H9 (cell line): ENCODE measurements at regions not wholly inside any gene's neighbourhood (a gene's known extent, or its start where the extent isn't known, plus 50 kb on each side); places are given as distances from the start of the nearest gene placed in this dataset.

Experiments used
- DNase-seq: peaks from one replicate; pipeline ENCODE4 v3.0.0-alpha.2; 2017
- H2AFZ ChIP-seq: one replicate; pipeline ENCODE4 v1.6.1; 2013; ENCODE audit warnings: mild to moderate bottlenecking, low read length, control low read depth, moderate library complexity
- H2AK5ac ChIP-seq: 2 replicates; pipeline ENCODE4 v1.6.1; 2013; ENCODE audit warnings: low read length, control low read depth, mixed read lengths; ENCODE audit not compliant: insufficient read length
- H2BK120ac ChIP-seq: one replicate; pipeline ENCODE4 v1.6.1; 2013; ENCODE audit warnings: low read depth, mild to moderate bottlenecking, low read length, control low read depth, inconsistent platforms; ENCODE audit not compliant: poor library complexity, severe bottlenecking
- H2BK12ac ChIP-seq: 2 replicates; pipeline ENCODE4 v1.6.1; 2013; ENCODE audit warnings: low read length, control low read depth, mixed read lengths, low read depth; ENCODE audit not compliant: insufficient read length
- H2BK15ac ChIP-seq: 2 replicates; pipeline ENCODE4 v1.6.1; 2013; ENCODE audit warnings: low read depth, low read length, control low read depth
- H2BK20ac ChIP-seq: one replicate; pipeline ENCODE4 v1.6.1; 2013; ENCODE audit warnings: low read depth, mild to moderate bottlenecking, low read length, control low read depth, inconsistent platforms; ENCODE audit not compliant: poor library complexity, severe bottlenecking
- H2BK5ac ChIP-seq: 2 replicates; pipeline ENCODE4 v1.6.1; 2013; ENCODE audit warnings: low read length, control low read depth, mixed read lengths; ENCODE audit not compliant: insufficient read length
- H3K14ac ChIP-seq: 2 replicates; pipeline ENCODE4 v1.6.1; 2013; ENCODE audit warnings: low read length, control low read depth; ENCODE audit not compliant: insufficient read depth
- H3K18ac ChIP-seq: 2 replicates; pipeline ENCODE4 v1.6.1; 2013; ENCODE audit warnings: low read depth, mild to moderate bottlenecking, mixed read lengths, low read length, control low read depth; ENCODE audit not compliant: insufficient read length
- H3K23ac ChIP-seq: 2 replicates; pipeline ENCODE4 v1.6.1; 2013; ENCODE audit warnings: low read length, control low read depth, mixed read lengths, low read depth; ENCODE audit not compliant: insufficient read length
- H3K23me2 ChIP-seq: 2 replicates; pipeline ENCODE4 v1.6.1; 2013; ENCODE audit warnings: low read depth, mild to moderate bottlenecking, mixed read lengths, low read length, control low read depth; ENCODE audit not compliant: insufficient read length, poor library complexity, severe bottlenecking
- H3K27ac ChIP-seq: 2 replicates; pipeline ENCODE4 v1.5.1; 2013; ENCODE audit warnings: low read length, control low read depth, mixed read lengths, low read depth; ENCODE audit not compliant: insufficient read length
- H3K27me3 ChIP-seq: 2 replicates; pipeline ENCODE4 v1.6.1; 2013; ENCODE audit warnings: low read length, control low read depth, inconsistent platforms; ENCODE audit not compliant: insufficient read depth
- H3K4ac ChIP-seq: 2 replicates; pipeline ENCODE4 v1.6.1; 2013; ENCODE audit warnings: low read depth, mild to moderate bottlenecking, control low read depth, inconsistent platforms, low read length, moderate library complexity
- H3K4me1 ChIP-seq: 2 replicates; pipeline ENCODE4 v1.6.1; 2013; ENCODE audit warnings: low read length, control low read depth, inconsistent platforms; ENCODE audit not compliant: insufficient read depth
- H3K4me2 ChIP-seq: 2 replicates; pipeline ENCODE4 v1.6.1; 2013; ENCODE audit warnings: low read length, control low read depth, mixed read lengths; ENCODE audit not compliant: insufficient read length, insufficient read depth
- H3K56ac ChIP-seq: 2 replicates; pipeline ENCODE4 v1.6.1; 2013; ENCODE audit warnings: low read depth, mild to moderate bottlenecking, mixed read lengths, low read length, control low read depth; ENCODE audit not compliant: insufficient read length
- H3K79me1 ChIP-seq: 2 replicates; pipeline ENCODE4 v1.6.1; 2013; ENCODE audit warnings: low read depth, mild to moderate bottlenecking, moderate library complexity, low read length, control low read depth, inconsistent platforms; ENCODE audit not compliant: insufficient read depth, poor library complexity, severe bottlenecking
- H3K79me2 ChIP-seq: 2 replicates; pipeline ENCODE4 v1.6.1; 2013; ENCODE audit warnings: low read length, control low read depth, inconsistent platforms; ENCODE audit not compliant: insufficient read depth
- H3K9ac ChIP-seq: 2 replicates; pipeline ENCODE4 v1.6.1; 2013; ENCODE audit warnings: low read length, control low read depth, mixed read lengths; ENCODE audit not compliant: insufficient read length; ENCODE audit errors: extremely low read depth
- H3K9me3 ChIP-seq: one replicate; pipeline ENCODE4 v1.6.1; 2013; ENCODE audit warnings: low read depth, low read length, inconsistent platforms; ENCODE audit not compliant: control insufficient read depth
- H3T11ph ChIP-seq: one replicate; pipeline ENCODE4 v1.6.1; 2013; ENCODE audit warnings: mild to moderate bottlenecking, low read length, control low read depth, inconsistent platforms
- H4K20me1 ChIP-seq: one replicate; pipeline ENCODE4 v1.6.1; 2013; ENCODE audit not compliant: control insufficient read depth, insufficient read length, insufficient read depth
- H4K5ac ChIP-seq: 2 replicates; pipeline ENCODE4 v1.6.1; 2013; ENCODE audit warnings: low read depth, mild to moderate bottlenecking, mixed read lengths, low read length, control low read depth; ENCODE audit not compliant: insufficient read length
- H4K8ac ChIP-seq: replicated peaks from 2 replicates; pipeline ENCODE4 v1.6.1; 2013; ENCODE audit warnings: low read length, control low read depth, mixed read lengths, low read depth; ENCODE audit not compliant: insufficient read length
- H4K91ac ChIP-seq: 2 replicates; pipeline ENCODE4 v1.6.1; 2013; ENCODE audit warnings: low read depth, mild to moderate bottlenecking, moderate library complexity, mixed read lengths, low read length, control low read depth; ENCODE audit not compliant: insufficient read length
- H3K27ac Mint-ChIP-seq, 3 experiments: 2 replicates in 2 of 3; 3 replicates in 1 of 3; pipeline ENCODE4 v1.8.0; 2020 to 2021; ENCODE audit warnings: mixed read lengths in 3 of 3, mild to moderate bottlenecking in 1 of 3, moderate library complexity in 1 of 3
- H3K27me3 Mint-ChIP-seq: 2 replicates; pipeline ENCODE4 v1.8.0; 2021; ENCODE audit warnings: low read depth, mild to moderate bottlenecking, moderate library complexity, mixed read lengths
- H3K36me3 Mint-ChIP-seq, 3 experiments: 2 replicates in 2 of 3; 3 replicates in 1 of 3; pipeline ENCODE4 v1.8.0; 2020 to 2021; ENCODE audit warnings: low read depth in 3 of 3, mixed read lengths in 3 of 3; ENCODE audit not compliant: insufficient read depth in 1 of 3
- H3K4me1 Mint-ChIP-seq, 2 experiments: 2 replicates each; pipeline ENCODE4 v1.8.0; 2020; ENCODE audit warnings: mixed read lengths in 2 of 2
- H3K4me3 Mint-ChIP-seq, 2 experiments: 2 replicates in 1 of 2; 3 replicates in 1 of 2; pipeline ENCODE4 v1.8.0; 2020 to 2021; ENCODE audit warnings: mild to moderate bottlenecking in 2 of 2, mixed read lengths in 2 of 2, moderate library complexity in 1 of 2
- H3K9me3 Mint-ChIP-seq, 2 experiments: 2 replicates in 1 of 2; 3 replicates in 1 of 2; pipeline ENCODE4 v1.8.0; 2020; ENCODE audit warnings: mild to moderate bottlenecking in 2 of 2, mixed read lengths in 2 of 2, moderate library complexity in 1 of 2
- CTCF ChIP-seq: fragments of 200-600 bp; sonication (generic); conservative IDR thresholded peaks from 3 replicates; pipeline ENCODE4 v1.8.0; 2021; ENCODE audit warnings: antibody characterized with exemption, mild to moderate bottlenecking
- WGBS: extraction: QIAGEN DNeasy Blood & Tissue Kit; methylation state at CpG from one replicate; pipeline ENCODE4 v1.1.7; 2013; ENCODE audit warnings: missing lambda C conversion rate, low lambda C conversion rate, mixed read lengths; ENCODE audit not compliant: insufficient read length; ENCODE audit errors: extremely low coverage; 5-methylcytosine and 5-hydroxymethylcytosine counted together

GRCh38 chrX:80293354-80293753, 126.9 kb upstream of the TENT5D start:
- no peak overlapping the region for H2BK5ac ChIP-seq
- H3K4me3 Mint-ChIP-seq: no peak overlapping the region
- no peaks in the 10 kb centered on the region for H3K79me2 ChIP-seq
- no peak for DNase-seq
- no peaks in the 10 kb centered on the region for H3K4me1 ChIP-seq
- no peak overlapping the region for H3K4ac ChIP-seq
- H2BK120ac ChIP-seq: no peak overlapping the region
- no peaks in the 10 kb centered on the region for H3K4me1 Mint-ChIP-seq
- no peaks in the 10 kb centered on the region for H3K23me2 ChIP-seq
- WGBS: 100% methylated on average over 1 of the region's 1 CpG
- TF ChIP-seq CTCF: no peak
- H4K20me1 ChIP-seq: no peaks in the 10 kb centered on the region
- no peak overlapping the region for H4K5ac ChIP-seq
- H2AFZ ChIP-seq: no peak overlapping the region
- no peak overlapping the region for H2BK15ac ChIP-seq
- H2BK12ac ChIP-seq: no peak overlapping the region
- no peak overlapping the region for H3K23ac ChIP-seq
- H4K8ac ChIP-seq: no peak overlapping the region
- H3K9ac ChIP-seq: no peak overlapping the region
- H3K9me3 Mint-ChIP-seq: peaks cover 48 to 56% of the 10 kb centered on the region in 2 experiments
- H3K36me3 Mint-ChIP-seq: peaks cover 0 to 5% (median 1%) of the 10 kb centered on the region in 3 experiments; a peak in 5 of 7 replicates
- no peak overlapping the region for H3K56ac ChIP-seq
- H3K9me3 ChIP-seq: peaks cover 15% of the 10 kb centered on the region
- H3K27me3 Mint-ChIP-seq: no peaks in the 10 kb centered on the region
- no peak overlapping the region for H2AK5ac ChIP-seq
- no peak overlapping the region for H3K14ac ChIP-seq
- no peak overlapping the region for H2BK20ac ChIP-seq
- H3K79me1 ChIP-seq: no peaks in the 10 kb centered on the region
- H3K27me3 ChIP-seq: no peaks in the 10 kb centered on the region
- no peak overlapping the region for H3K27ac ChIP-seq
- H3T11ph ChIP-seq: no peak overlapping the region
- H3K4me2 ChIP-seq: no peak overlapping the region
- H3K18ac ChIP-seq: no peak overlapping the region
- no peak overlapping the region for H3K27ac Mint-ChIP-seq
- H4K91ac ChIP-seq: no peak overlapping the region
